Adrenal gland (tissue), 9 donors: ENCODE measurements at regions not wholly inside any gene's neighbourhood (a gene's known extent, or its start where the extent isn't known, plus 50 kb on each side); places are given as distances from the start of the nearest gene placed in this dataset.

ENCODE experiments used
- DNase-seq, 7 donors: peaks; one replicate each; pipeline ENCODE4 v3.0.0-alpha.2; 2019 to 2020
- H3K27ac ChIP-seq, 5 donors: fragments of 200-600 bp; sonication (generic) in 4 of 5; 1 replicate in 3 of 5; 2 replicates in 2 of 5; pipeline versions ENCODE4 v1.5.1 to v1.8.0; 2016 to 2020; ENCODE audit warnings: mild to moderate bottlenecking in 1 of 5
- H3K27me3 ChIP-seq: fragments of 200-600 bp; 2 replicates; pipeline ENCODE4 v1.8.0; 2021
- H3K36me3 ChIP-seq, 2 donors: fragments of 200-600 bp; replicated peaks in 1 of 2; 1 replicate in 1 of 2; 2 replicates in 1 of 2; pipeline versions ENCODE4 v1.5.1 to v1.8.0; 2018 to 2022
- H3K4me1 ChIP-seq, 2 donors: fragments of 200-600 bp; replicated peaks in 1 of 2; 1 replicate in 1 of 2; 2 replicates in 1 of 2; pipeline versions ENCODE4 v1.5.1 to v1.8.0; 2018 to 2021
- H3K4me3 ChIP-seq, 4 donors: fragments of 200-600 bp; sonication (generic) in 3 of 4; one replicate each; pipeline ENCODE4 v1.5.1; 2016 to 2018
- H3K9me3 ChIP-seq, 3 donors: fragments of 200-600 bp; sonication (generic) in 1 of 3; replicated peaks in 1 of 3; 1 replicate in 2 of 3; 2 replicates in 1 of 3; pipeline versions ENCODE4 v1.5.1 to v1.8.0; 2016 to 2021
- CTCF ChIP-seq, 6 experiments: fragments of 450-650 bp in 4 of 6; fragments of 200-600 bp in 2 of 6; sonication (generic) in 1 of 6; IDR thresholded peaks; 1 replicate in 5 of 6; 2 replicates in 1 of 6; pipeline versions ENCODE4 v1.5.1 to v1.8.0; 2016 to 2021; ENCODE audit warnings: antibody characterized with exemption in 6 of 6, mild to moderate bottlenecking in 2 of 6, moderate library complexity in 1 of 6
- POLR2A ChIP-seq, 2 donors: fragments of 450-650 bp; IDR thresholded peaks; one replicate each; pipeline ENCODE4 v1.6.1; 2017; ENCODE audit warnings: antibody characterized with exemption in 2 of 2, mild to moderate bottlenecking in 2 of 2, moderate library complexity in 1 of 2
- WGBS, 4 donors: extraction: QIAGEN DNeasy Blood & Tissue Kit in 2 of 4; methylation state at CpG; one replicate each; pipeline versions ENCODE4 v1.1.5 to v1.1.7; 2013 to 2017; 5-methylcytosine and 5-hydroxymethylcytosine counted together
- intact Hi-C, 2 donors: fragments of 100-400 bp; cut with DNase I; formaldehyde crosslinking; loops; one replicate each; pipeline versions ENCODE4 v1.14.1 to v1.15.0; 2022 to 2023
- donor health status: healthy with polysubstance abuse.
- donor health status: Bipolar disorder and iron deficiency.
- donor health status: DM: yes; HTN: yes; CAD: no.
- donor health status: DM: no; HTN: no; CAD: no.
- donor health status: DM: no; HTN: no; CAD: no.

- intact Hi-C loops: no loop called here
Observed at GRCh38 chr5:68662804-68663307, 431.0 kb upstream of the SLC30A5 start.

GRCh38 chr5:68669864-68670575 lies 423.8 kb upstream of the SLC30A5 start:
- no peaks in the 10 kb centered on the region for H3K4me1 ChIP-seq
- intact Hi-C loops: no loop called here
- no peaks in the 10 kb centered on the region for H3K27me3 ChIP-seq
- H3K36me3 ChIP-seq: no peaks in the 10 kb centered on the region
- no peaks in the 10 kb centered on the region for H3K9me3 ChIP-seq
- no peak overlapping the region for H3K4me3 ChIP-seq
- WGBS, 4 donors: 51 to 53% (median 51%) methylated on average over 8 of the region's 8 CpGs
- no peak for DNase-seq
- no peak for TF ChIP-seq POLR2A (IDR thresholded peaks at IDR 0.05)
- no peak overlapping the region for H3K27ac ChIP-seq

More at GRCh38 chr5:68662804-68663307, 431.0 kb upstream of the SLC30A5 start:
- Histone ChIP-seq H3K27ac (no peak overlapping the region), H3K4me3 (no peak overlapping the region), H3K27me3 (no peaks in the 10 kb centered on the region), H3K4me1 (no peaks in the 10 kb centered on the region), H3K36me3 (no peaks in the 10 kb centered on the region), H3K9me3 (no peaks in the 10 kb centered on the region)
- TF ChIP-seq POLR2A (IDR thresholded peaks at IDR 0.05): no peak
- no peak for TF ChIP-seq CTCF (IDR thresholded peaks at IDR 0.05)
- no peak for DNase-seq

- Histone ChIP-seq H3K9me3 (no peaks in the 10 kb centered on the region), H3K27ac (no peak overlapping the region), H3K36me3 (no peaks in the 10 kb centered on the region), H3K27me3 (no peaks in the 10 kb centered on the region), H3K4me1 (no peaks in the 10 kb centered on the region), H3K4me3 (no peak overlapping the region)
- no peak for TF ChIP-seq CTCF (IDR thresholded peaks at IDR 0.05)
- no peak for TF ChIP-seq POLR2A (IDR thresholded peaks at IDR 0.05)
- DNase-seq: no peak
- intact Hi-C loops: no loop called here
- WGBS, 4 donors: 61 to 69% (median 63%) methylated on average over 8 of the region's 8 CpGs
Observed at GRCh38 chr5:68673106-68673822, 420.6 kb upstream of the SLC30A5 start.

GRCh38 chr5:68673823-68674180 lies 420.0 kb upstream of the SLC30A5 start:
- intact Hi-C loops: no loop called here
- no peak overlapping the region for H3K4me3 ChIP-seq
- H3K27ac ChIP-seq: no peak overlapping the region
- no peaks in the 10 kb centered on the region for H3K9me3 ChIP-seq
- 74 to 84% (median 76%) methylated on average over 6 of the region's 6 CpGs for WGBS, 4 donors
- H3K27me3 ChIP-seq: no peaks in the 10 kb centered on the region
- TF ChIP-seq CTCF (IDR thresholded peaks at IDR 0.05) (no peak), POLR2A (IDR thresholded peaks at IDR 0.05) (no peak)
- H3K36me3 ChIP-seq: no peaks in the 10 kb centered on the region
- no peak for DNase-seq
- H3K4me1 ChIP-seq: no peaks in the 10 kb centered on the region
